ENCODE measurements at regions not wholly inside any gene's neighbourhood (a gene's known extent, or its start where the extent isn't known, plus 50 kb on each side); places are given as distances from the start of the nearest gene placed in this dataset.

DNA sequence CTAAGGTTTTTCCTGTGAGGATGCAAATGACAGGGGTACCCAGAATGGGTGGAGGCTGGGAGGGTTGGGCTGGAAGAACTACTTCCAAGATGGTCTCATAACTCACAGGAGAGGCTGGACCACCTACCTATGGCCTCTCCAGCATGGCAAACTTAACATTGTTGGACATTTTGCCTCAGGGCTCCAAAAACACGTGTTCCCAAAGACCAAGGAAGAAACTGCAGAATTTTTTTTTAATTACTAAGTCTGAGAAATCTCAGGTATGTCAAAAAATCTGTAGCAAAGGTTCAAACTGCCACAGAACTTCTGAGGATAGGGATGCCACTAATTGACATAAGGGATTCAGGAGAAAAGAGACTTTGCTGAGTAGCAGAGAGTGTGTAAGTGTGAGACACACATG is 270.8 kb downstream of the NNT start:
- H4K20me1 ChIP-seq (ENCODE audit: insufficient read depth, low read length), result no peaks in the 10 kb centered on the region
- H3K4me2 ChIP-seq (ENCODE audit: low read depth, low read length), result no peak overlapping the region
- DNase-seq (ENCODE audit: low spot score), result no peak
- H3K9ac ChIP-seq (ENCODE audit: insufficient read depth, low read depth, low read length), result no peak overlapping the region
- POLR2A ChIA-PET, result no interaction called here
- no peak for FAIRE-seq
- H3K27me3 ChIP-seq (ENCODE audit: control insufficient read depth in 1 of 2, insufficient read depth in 2 of 2, low read length in 2 of 2), result no peaks in the 10 kb centered on the region
- 0% methylated on average over 1 of the region's 1 CpG for WGBS (ENCODE audit: low lambda C conversion rate)
- no peak for ATAC-seq
- in situ Hi-C loops (cut with HindIII; ENCODE audit: extremely low pct_ligation_motif_present, low pct_unique_long_range_greater_than_20kb), result no loop called here
- H3K36me3 ChIP-seq (replicated peaks in 1 of 2; ENCODE audit: control insufficient read depth in 1 of 2, insufficient read depth in 2 of 2, low read length in 2 of 2), result no peaks in the 10 kb centered on the region
- H3K27ac ChIP-seq (ENCODE audit: extremely low read length, insufficient read depth, low read length), result no peak overlapping the region
- no peak overlapping the region for H2AFZ ChIP-seq (ENCODE audit: low read length)
- intact Hi-C loops (cut with micrococcal nuclease; ENCODE audit: unreplicated experiment), result no loop called here
- H3K9me3 ChIP-seq (ENCODE audit: low read length), result no peaks in the 10 kb centered on the region
- H3K4me1 ChIP-seq (ENCODE audit: insufficient read depth, low read length), result no peaks in the 10 kb centered on the region
- H3K79me2 ChIP-seq (ENCODE audit: insufficient read depth, low read length), result no peaks in the 10 kb centered on the region
- BruUV-seq (replicated peaks), result no TSS peak
- CTCF ChIA-PET (ENCODE audit: low intra/inter-chr PET ratio, low total read pairs), result no interaction called here
- no peak overlapping the region for H3K4me3 ChIP-seq (replicated peaks in 1 of 3; ENCODE audit: insufficient read depth in 1 of 3, low read depth in 2 of 3, low read length in 3 of 3)
- TF ChIP-seq ZNF430 (CRISPR knock-in tag; IDR thresholded peaks at IDR 0.05), result no peak
- no peak for TF ChIP-seq SOX13 (IDR thresholded peaks at IDR 0.05)
- TF ChIP-seq SOX13 (CRISPR knock-in tag; conservative IDR thresholded peaks at IDR 0.05 in 1 of 2, IDR thresholded peaks at IDR 0.05 in 1 of 2), result no peak
- no peak for TF ChIP-seq GATA4 (IDR thresholded peaks at IDR 0.05; ENCODE audit: borderline replicate concordance, low read depth)
- TF ChIP-seq TCF7L2 (IDR thresholded peaks at IDR 0.05; ENCODE audit: low read depth, low read length), result no peak
- no peak for TF ChIP-seq ZNF660 (CRISPR knock-in tag; IDR thresholded peaks at IDR 0.05; ENCODE audit: borderline replicate concordance, low read depth)
- no peak for TF ChIP-seq PHF8 (CRISPR knock-in tag; IDR thresholded peaks at IDR 0.05)
- TF ChIP-seq RFXANK (CRISPR knock-in tag; IDR thresholded peaks at IDR 0.05), result no peak
- TF ChIP-seq, protein P1, sequence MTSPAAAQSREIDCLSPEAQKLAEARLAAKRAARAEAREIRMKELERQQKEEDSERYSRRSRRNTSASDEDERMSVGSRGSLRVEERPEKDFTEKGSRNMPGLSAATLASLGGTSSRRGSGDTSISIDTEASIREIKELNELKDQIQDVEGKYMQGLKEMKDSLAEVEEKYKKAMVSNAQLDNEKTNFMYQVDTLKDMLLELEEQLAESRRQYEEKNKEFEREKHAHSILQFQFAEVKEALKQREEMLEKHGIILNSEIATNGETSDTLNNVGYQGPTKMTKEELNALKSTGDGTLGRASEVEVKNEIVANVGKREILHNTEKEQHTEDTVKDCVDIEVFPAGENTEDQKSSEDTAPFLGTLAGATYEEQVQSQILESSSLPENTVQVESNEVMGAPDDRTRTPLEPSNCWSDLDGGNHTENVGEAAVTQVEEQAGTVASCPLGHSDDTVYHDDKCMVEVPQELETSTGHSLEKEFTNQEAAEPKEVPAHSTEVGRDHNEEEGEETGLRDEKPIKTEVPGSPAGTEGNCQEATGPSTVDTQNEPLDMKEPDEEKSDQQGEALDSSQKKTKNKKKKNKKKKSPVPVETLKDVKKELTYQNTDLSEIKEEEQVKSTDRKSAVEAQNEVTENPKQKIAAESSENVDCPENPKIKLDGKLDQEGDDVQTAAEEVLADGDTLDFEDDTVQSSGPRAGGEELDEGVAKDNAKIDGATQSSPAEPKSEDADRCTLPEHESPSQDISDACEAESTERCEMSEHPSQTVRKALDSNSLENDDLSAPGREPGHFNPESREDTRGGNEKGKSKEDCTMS (CRISPR knock-in tag; conservative IDR thresholded peaks at IDR 0.05), result no peak
- TF ChIP-seq, protein P2, sequence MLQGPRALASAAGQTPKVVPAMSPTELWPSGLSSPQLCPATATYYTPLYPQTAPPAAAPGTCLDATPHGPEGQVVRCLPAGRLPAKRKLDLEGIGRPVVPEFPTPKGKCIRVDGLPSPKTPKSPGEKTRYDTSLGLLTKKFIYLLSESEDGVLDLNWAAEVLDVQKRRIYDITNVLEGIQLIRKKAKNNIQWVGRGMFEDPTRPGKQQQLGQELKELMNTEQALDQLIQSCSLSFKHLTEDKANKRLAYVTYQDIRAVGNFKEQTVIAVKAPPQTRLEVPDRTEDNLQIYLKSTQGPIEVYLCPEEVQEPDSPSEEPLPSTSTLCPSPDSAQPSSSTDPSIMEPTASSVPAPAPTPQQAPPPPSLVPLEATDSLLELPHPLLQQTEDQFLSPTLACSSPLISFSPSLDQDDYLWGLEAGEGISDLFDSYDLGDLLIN (CRISPR knock-in tag; IDR thresholded peaks at IDR 0.05; ENCODE audit: borderline replicate concordance), result no peak
- no peak for TF ChIP-seq SUZ12 (IDR thresholded peaks at IDR 0.05; ENCODE audit: low read depth, low read length)
- TF ChIP-seq RFXAP (CRISPR knock-in tag; IDR thresholded peaks at IDR 0.05; ENCODE audit: borderline replicate concordance), result no peak
- no peak for TF ChIP-seq SRSF1 (optimal IDR thresholded peaks at IDR 0.05; ENCODE audit: low read depth, low read length)
- TF ChIP-seq, protein P3, sequence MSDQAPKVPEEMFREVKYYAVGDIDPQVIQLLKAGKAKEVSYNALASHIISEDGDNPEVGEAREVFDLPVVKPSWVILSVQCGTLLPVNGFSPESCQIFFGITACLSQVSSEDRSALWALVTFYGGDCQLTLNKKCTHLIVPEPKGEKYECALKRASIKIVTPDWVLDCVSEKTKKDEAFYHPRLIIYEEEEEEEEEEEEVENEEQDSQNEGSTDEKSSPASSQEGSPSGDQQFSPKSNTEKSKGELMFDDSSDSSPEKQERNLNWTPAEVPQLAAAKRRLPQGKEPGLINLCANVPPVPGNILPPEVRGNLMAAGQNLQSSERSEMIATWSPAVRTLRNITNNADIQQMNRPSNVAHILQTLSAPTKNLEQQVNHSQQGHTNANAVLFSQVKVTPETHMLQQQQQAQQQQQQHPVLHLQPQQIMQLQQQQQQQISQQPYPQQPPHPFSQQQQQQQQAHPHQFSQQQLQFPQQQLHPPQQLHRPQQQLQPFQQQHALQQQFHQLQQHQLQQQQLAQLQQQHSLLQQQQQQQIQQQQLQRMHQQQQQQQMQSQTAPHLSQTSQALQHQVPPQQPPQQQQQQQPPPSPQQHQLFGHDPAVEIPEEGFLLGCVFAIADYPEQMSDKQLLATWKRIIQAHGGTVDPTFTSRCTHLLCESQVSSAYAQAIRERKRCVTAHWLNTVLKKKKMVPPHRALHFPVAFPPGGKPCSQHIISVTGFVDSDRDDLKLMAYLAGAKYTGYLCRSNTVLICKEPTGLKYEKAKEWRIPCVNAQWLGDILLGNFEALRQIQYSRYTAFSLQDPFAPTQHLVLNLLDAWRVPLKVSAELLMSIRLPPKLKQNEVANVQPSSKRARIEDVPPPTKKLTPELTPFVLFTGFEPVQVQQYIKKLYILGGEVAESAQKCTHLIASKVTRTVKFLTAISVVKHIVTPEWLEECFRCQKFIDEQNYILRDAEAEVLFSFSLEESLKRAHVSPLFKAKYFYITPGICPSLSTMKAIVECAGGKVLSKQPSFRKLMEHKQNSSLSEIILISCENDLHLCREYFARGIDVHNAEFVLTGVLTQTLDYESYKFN (CRISPR knock-in tag; conservative IDR thresholded peaks at IDR 0.05), result no peak
- TF ChIP-seq KLF6 (CRISPR knock-in tag; IDR thresholded peaks at IDR 0.05), result no peak
- no peak for TF ChIP-seq ZNF737 (CRISPR knock-in tag; IDR thresholded peaks at IDR 0.05; ENCODE audit: borderline replicate concordance)
- no peak for TF ChIP-seq RBAK (CRISPR knock-in tag; IDR thresholded peaks at IDR 0.05)
- no peak for TF ChIP-seq ZSCAN20 (CRISPR knock-in tag; IDR thresholded peaks at IDR 0.05; ENCODE audit: borderline replicate concordance)
- TF ChIP-seq, protein P4, sequence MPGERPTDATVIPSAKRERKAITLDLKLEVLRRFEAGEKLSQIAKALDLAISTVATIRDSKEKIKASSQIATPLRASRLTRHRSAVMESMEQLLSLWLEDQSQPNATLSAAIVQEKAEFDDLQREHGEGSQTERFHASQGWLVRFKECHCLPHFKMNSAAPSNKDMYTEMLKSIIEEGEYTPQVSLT (CRISPR knock-in tag; IDR thresholded peaks at IDR 0.05; ENCODE audit: borderline replicate concordance, low read depth), result no peak

All from HepG2 (cell line).